ENCODE measurements at regions not wholly inside any gene's neighbourhood (a gene's known extent, or its start where the extent isn't known, plus 50 kb on each side); places are given as distances from the start of the nearest gene placed in this dataset.
A peak's percentile ranks its signal among the peaks of the same experiment; 100 is the strongest.

GRCh38 chr9:16221366-16221765, 649.1 kb downstream of the BNC2 start:
- ChIA-PET CTCF (no interaction called here), POLR2A (ENCODE audit: unreplicated experiment) (no interaction called here)
- no peak for DNase-seq
- H3K27ac ChIP-seq, result no peak overlapping the region
- H3K36me3 ChIP-seq (ENCODE audit: low read depth), result no peaks in the 10 kb centered on the region
- no TSS peak for BruUV-seq (replicated peaks)
- TF ChIP-seq CTCF (conservative IDR thresholded peaks at IDR 0.05), result no peak
- no peak for TF ChIP-seq EZH2 (IDR thresholded peaks at IDR 0.05; ENCODE audit: low read depth)
- intact Hi-C loops (cut with micrococcal nuclease; ENCODE audit: unreplicated experiment), result no loop called here
- no peak overlapping the region for H3K4me3 ChIP-seq
- H4K20me1 ChIP-seq (ENCODE audit: insufficient read depth), result no peaks in the 10 kb centered on the region
- H3K79me2 ChIP-seq (ENCODE audit: low read depth), result no peaks in the 10 kb centered on the region
- no peak overlapping the region for H2AFZ ChIP-seq
- H3K9me3 ChIP-seq (ENCODE audit: insufficient read depth, low read depth), result no peaks in the 10 kb centered on the region
- no peaks in the 10 kb centered on the region for H3K27me3 ChIP-seq (ENCODE audit: insufficient read depth, low read depth)
- no peak overlapping the region for H3K4me2 ChIP-seq
- no peaks in the 10 kb centered on the region for H3F3A ChIP-seq (ENCODE audit: insufficient read depth, low read depth)
- H3K4me1 ChIP-seq (replicated peaks; ENCODE audit: insufficient read depth), result peaks cover 10% of the 10 kb centered on the region
- no peaks in the 10 kb centered on the region for H3K9me2 ChIP-seq (ENCODE audit: insufficient read depth)

GRCh38 chr9:16221822-16222547, 648.5 kb downstream of the BNC2 start:
- Histone ChIP-seq H3K27me3 (ENCODE audit: insufficient read depth, low read depth) (no peaks in the 10 kb centered on the region), H3K79me2 (ENCODE audit: low read depth) (no peaks in the 10 kb centered on the region), H3K4me3 (no peak overlapping the region), H3K4me2 (no peak overlapping the region), H3K4me1 (replicated peaks; ENCODE audit: insufficient read depth) (peaks cover 10% of the 10 kb centered on the region), H3F3A (ENCODE audit: insufficient read depth, low read depth) (no peaks in the 10 kb centered on the region), H3K9me3 (ENCODE audit: insufficient read depth, low read depth) (no peaks in the 10 kb centered on the region), H3K9me2 (ENCODE audit: insufficient read depth) (no peaks in the 10 kb centered on the region), H4K20me1 (ENCODE audit: insufficient read depth) (no peaks in the 10 kb centered on the region), H2AFZ (no peak overlapping the region), H3K27ac (no peak overlapping the region), H3K36me3 (ENCODE audit: low read depth) (no peaks in the 10 kb centered on the region)
- no peak for TF ChIP-seq EZH2 (IDR thresholded peaks at IDR 0.05; ENCODE audit: low read depth)
- TF ChIP-seq CTCF (conservative IDR thresholded peaks at IDR 0.05), result no peak
- POLR2A ChIA-PET (ENCODE audit: unreplicated experiment), result no interaction called here
- CTCF ChIA-PET, result no interaction called here
- no peak for DNase-seq
- intact Hi-C loops (cut with micrococcal nuclease; ENCODE audit: unreplicated experiment), result no loop called here
- BruUV-seq (replicated peaks), result no TSS peak

- Histone ChIP-seq H3K9me3 (ENCODE audit: insufficient read depth, low read depth) (no peaks in the 10 kb centered on the region), H3F3A (ENCODE audit: insufficient read depth, low read depth) (no peaks in the 10 kb centered on the region), H4K20me1 (ENCODE audit: insufficient read depth) (no peaks in the 10 kb centered on the region), H3K79me2 (ENCODE audit: low read depth) (no peaks in the 10 kb centered on the region), H3K4me1 (replicated peaks; ENCODE audit: insufficient read depth) (peaks cover 10% of the 10 kb centered on the region), H3K9me2 (ENCODE audit: insufficient read depth) (no peaks in the 10 kb centered on the region), H2AFZ (no peak overlapping the region), H3K4me3 (no peak overlapping the region), H3K4me2 (no peak overlapping the region), H3K36me3 (ENCODE audit: low read depth) (no peaks in the 10 kb centered on the region), H3K27ac (no peak overlapping the region), H3K27me3 (ENCODE audit: insufficient read depth, low read depth) (no peaks in the 10 kb centered on the region)
- DNase-seq, result peak in 1 of 2 experiments; percentile 48
- ChIA-PET CTCF (interaction anchor here (0.6 kb wide), 1 partner anchor 174 kb away, joined by 3 read pairs; no protein-coding TSS in a partner anchor), POLR2A (ENCODE audit: unreplicated experiment) (no interaction called here)
- TF ChIP-seq CTCF (conservative IDR thresholded peaks at IDR 0.05) (no peak), EZH2 (IDR thresholded peaks at IDR 0.05; ENCODE audit: low read depth) (no peak)
- BruUV-seq (replicated peaks), result no TSS peak
- intact Hi-C loops (cut with micrococcal nuclease; ENCODE audit: unreplicated experiment), result no loop called here
These were observed 647.2 kb downstream of the BNC2 start for GRCh38 chr9:16223074-16223871.
